Stimulated activated CD4-positive, alpha-beta T cell treated with anti-CD3 and anti-CD28 coated beads, Interleukin-4, amount 100 ng/mL, for 1 hour (primary cell): ENCODE measurements at regions not wholly inside any gene's neighbourhood (a gene's known extent, or its start where the extent isn't known, plus 50 kb on each side); places are given as distances from the start of the nearest gene placed in this dataset.

Experiments
- DNase-seq: peaks from one replicate; pipeline ENCODE4 v3.0.0-alpha.2; 2020

DNA sequence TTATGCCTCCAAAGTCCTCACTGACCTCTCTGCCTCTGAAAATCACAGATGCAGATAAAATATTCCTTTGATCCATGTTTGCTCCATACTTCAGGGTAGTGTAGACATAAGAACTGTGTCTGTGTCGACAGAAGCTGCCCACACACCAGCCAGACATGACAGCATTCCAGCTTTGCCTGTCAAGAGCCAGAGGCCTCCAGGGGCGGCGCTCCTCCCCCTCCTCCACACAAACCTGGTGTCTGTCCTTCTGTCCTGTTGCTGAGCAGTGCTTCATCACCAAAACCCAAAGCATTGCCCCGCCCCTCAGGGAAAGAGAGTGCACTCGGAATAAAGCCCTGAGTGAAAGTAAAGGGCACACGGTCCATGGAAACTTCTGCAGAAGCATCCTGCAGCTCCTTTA, 379.4 kb downstream of the FBXW7 start:
- DNase-seq, result no peak

DNA sequence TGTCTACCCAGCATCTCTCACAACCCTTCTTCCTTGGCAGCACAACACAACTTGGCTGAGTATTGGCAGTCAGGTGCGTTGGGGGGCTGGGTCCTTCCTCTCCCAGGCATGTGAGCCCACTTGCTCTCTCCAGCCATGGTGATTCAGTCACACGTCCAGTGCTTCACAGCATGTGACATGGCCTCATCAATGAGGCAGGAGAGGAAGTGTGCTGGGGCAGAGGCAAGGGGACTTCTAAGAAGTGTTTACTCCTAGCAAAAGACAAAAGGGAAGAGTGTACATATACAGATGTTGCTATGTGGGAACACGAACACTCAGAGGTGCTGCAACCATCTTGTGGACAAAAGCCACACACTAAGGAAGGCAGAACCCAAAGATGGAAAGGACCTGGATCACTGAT, 380.8 kb downstream of the FBXW7 start:
- DNase-seq, result no peak

DNA sequence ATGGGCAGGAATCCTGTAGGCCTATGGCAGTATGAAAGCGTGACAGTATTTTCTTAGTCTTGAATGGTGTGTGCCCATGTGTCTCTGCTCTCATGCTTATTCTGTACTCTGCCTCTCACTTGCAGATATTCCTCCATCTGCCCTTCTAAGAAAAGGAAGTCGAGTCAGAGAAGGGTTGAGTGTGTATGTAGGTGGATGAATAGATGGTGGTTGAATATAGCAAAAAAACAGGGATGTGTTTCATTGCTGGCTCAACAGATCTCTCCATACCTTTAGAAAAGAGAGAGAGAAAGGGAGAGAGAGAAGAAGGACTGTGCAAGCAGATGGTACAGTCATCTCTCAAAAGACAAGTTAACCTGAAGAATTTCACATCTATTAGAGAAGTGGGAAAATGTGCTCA, 381.5 kb downstream of the FBXW7 start:
- DNase-seq, result no peak

DNA sequence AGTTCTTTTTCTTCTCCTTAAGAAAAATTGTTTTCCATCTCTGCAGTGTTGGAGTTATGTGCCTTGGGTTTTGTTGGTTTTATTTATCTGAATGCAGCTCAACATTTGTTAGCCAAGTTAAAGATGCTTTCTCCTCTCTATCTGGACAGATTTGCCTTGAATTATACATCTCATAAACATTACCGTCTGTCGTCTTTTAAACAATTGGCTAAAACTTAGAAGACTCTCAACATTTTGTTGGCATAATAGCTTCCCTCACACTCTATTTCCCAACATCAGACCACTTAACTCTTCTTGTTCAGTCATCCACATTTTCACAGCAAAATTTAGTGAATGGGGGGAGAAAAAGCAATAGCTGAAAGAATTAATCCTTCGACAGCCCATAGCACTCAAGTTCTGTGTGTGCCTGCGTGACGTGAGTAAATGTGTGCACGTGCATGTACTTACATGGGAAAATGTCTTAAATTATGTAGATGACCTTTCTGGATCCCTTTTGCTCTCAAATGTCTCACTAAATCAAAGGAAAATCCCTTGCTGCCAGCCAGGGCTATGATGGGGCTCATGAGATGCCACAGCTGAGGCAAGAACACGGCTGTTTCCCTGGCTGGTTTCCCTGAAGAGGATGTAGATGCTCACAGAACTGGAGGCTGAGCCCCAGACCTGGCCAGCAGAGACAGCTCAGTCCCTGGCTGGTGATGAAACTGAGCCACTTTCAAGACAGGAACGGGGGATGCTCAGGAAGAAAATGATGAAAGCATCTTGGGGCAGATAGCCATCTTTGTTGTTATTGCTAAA, 382.2 kb downstream of the FBXW7 start:
- DNase-seq, result no peak

DNA sequence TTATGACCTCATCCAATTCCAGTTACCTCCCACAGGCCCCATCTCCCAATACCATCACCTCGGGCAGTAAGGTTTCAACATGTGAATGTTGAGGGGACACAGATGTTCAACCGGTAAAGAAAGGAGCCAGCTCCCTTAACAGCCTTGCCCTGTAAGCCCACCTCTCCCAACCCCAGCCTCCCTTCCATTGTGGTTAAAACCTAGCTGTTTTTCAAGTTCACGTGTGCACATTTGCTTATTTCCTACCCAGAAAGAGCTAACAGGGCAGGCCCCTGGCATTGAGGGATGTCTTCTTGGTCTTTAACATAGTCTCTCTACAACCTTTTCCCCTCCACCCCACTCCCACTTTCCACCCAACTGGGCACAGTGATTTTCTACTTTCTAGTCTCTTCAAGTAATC, 385.7 kb downstream of the FBXW7 start:
- no peak for DNase-seq

DNA sequence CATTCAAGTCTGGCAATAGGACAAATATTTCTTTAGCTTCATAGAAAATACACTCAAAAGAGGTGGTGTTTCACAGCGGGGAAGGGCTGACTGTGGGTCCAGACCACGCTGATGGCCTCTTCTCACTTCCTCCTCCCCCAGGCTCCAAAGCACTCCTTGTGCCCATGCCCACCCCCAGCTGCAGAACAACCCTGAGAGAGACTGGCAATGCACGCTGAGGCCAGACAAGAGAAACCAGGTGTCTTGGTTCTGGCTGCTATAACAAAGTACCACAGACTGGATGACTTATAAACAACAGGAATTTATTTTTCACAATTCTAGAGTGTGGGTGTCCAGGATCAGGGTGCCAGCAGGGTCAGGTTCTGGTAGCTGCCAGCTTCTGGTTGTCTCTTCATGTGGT, 386.1 kb downstream of the FBXW7 start:
- no peak for DNase-seq

DNA sequence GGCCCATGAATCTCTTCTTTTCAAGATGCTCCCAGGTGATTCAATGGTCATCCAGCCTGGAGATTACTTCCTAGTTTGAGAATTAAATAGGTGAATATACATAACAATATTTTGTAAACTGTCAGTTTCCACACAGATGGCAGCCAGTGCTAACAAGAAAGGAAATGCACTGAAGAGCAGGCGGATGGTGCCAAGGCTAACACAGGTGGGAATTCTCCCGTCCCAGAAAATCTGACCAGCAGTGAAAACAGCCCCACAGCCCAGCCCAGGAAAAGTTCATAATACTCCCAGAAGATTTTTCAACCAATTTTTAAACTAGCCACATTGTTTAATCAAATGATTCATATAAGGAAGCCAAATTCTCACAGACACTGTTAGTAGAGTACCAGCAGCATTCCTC, 387.2 kb upstream of the GATB start:
- DNase-seq, result no peak

DNA sequence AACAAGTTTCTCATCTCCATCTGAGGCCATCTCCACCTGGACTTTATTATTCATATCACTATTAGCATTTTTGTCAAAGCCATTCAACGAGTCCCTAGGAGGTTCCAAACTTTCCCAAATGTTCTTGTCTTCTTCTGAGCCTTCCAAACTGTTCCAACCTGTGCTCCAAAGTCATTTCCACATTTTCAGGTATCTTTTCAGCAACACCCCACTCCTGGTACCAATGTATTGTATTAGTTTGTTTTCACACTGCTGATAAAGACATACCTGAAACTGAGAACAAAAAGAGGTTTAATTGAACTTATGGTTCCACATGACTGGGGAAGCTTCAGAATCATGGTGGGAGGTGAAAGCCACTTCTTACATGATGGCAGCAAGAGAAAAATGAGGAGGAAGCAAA, 385.4 kb upstream of the GATB start:
- no peak for DNase-seq

DNA sequence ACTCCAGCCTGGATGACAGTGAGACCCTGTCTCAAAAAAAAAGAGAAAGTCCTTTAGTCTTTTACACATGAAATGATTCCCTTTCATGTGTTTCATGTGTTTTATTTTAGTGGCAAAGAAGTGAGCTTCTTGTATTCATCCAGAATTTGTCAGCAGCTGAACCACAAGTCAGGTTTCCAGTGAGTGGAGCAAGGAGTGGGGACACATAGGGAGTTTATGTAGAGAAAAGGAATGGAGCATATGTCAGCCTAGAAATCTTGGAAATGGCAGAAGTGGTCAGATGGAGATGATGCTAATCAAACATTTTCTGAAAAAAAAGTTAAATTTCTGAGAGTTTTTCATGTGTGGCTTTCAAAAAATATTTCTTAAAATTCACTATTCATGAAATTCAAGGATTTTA, 383.0 kb upstream of the GATB start:
- no peak for DNase-seq

DNA sequence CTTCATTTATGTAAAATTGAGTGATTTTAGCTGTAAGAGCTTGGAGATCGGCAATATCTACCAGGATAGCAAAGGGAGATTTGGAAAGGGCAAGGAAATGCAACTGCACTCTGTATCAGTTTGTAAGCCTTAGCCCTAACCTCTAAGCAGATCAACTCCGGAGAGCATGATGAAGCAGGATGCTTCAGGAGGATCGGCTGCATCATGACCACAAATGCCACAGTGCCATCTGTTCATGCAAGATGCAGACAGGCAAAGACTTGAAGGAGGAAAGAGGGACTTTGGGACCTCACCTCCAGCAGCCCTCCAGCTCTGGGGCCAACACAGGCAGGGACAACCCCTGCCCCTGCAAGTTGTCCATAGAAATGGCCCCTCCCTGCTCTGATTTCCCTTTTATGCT, 377.6 kb upstream of the GATB start:
- no peak for DNase-seq

DNA sequence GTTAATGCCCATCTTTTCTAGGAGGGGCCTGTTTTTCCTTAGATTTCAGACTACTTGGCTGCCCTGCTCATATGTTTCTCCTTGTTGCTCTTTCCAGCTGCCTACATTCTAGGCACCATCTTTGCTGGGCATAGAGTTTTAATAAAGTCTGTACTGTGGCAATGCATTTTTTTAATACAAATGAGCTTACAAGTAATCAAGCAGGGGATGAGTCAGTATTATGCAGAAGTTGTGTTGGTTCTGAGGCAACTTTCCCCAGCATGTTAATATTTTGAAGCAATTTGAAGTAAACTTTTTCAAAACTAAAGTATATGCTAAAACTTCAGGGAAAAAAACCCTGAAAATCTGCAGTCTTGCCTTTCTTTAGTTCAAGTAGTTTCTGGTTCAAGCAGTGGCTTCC, 372.0 kb upstream of the GATB start:
- no peak for DNase-seq

DNA sequence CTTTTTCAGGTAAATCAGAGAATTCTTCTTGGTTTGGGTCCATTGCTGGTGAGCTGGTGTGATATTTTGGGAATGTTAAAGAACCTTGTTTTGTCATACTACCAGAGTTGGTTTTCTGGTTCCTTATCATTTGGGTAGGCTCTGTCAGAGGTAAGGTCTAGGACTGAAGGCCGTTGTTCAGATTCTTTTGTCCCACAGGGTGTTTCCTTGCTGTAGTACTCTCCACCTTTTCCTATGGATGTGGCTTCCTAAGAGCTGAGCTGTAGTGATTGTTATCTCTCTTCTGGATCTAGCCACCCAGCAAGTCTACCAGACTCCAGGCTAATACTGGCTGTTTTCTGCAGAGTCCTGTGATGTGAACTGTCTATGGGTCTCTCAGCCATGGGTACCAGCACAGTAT, 367.5 kb upstream of the GATB start:
- no peak for DNase-seq

DNA sequence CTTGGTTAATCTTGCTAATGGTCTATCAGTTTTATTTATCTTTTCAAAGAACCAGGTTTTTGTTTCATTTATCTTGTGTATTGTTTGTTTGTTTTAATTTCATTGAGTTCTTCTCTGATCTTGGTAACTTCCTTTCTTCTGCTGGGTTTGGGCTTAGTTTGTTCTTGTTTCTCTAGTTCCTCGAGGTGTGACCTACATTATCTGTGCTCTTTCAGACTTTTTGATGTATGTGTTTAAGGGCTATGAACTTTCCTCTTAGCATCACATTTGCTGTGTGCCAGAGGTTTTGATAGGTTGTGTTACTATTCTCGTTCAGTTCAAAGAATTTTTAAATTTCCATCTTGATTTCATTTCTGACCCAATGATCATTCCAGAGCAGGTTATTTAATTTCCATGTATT, 365.4 kb upstream of the GATB start:
- DNase-seq, result no peak

DNA sequence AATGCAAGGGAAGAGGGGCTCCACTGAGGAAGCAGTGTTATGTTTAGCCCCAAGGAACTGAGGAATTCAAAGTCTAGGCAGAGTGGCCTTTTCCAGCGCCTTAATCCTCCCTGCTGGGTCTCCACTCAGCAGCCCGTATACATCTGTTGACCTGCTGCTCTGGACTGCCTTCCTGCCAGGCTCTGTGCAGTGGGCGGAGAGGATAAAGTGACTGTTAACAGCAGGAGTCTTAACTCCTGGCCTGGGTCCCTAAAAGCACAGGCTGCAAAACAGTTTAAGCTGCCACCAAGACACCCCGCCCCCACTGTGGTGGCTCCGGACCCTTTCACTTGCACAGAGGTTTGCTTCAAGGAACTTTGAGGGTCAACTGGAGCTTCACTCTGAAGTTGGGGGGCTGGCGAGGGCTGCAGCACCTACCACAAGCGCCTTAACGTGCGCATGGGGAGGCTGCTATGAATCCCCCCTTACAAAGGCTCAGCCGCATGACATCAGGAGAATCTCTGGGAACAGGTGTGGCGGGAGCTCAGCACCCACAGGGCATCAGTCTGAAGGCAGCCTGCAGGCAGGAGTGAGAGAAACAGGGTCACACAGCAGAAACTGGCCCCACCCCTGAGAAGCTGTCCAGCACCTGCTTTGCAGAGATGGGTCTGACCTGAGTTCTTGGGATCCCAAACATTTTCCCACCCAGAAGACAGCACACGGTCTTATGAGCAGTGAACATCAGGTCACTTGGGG, 358.2 kb upstream of the GATB start:
- no peak for DNase-seq

DNA sequence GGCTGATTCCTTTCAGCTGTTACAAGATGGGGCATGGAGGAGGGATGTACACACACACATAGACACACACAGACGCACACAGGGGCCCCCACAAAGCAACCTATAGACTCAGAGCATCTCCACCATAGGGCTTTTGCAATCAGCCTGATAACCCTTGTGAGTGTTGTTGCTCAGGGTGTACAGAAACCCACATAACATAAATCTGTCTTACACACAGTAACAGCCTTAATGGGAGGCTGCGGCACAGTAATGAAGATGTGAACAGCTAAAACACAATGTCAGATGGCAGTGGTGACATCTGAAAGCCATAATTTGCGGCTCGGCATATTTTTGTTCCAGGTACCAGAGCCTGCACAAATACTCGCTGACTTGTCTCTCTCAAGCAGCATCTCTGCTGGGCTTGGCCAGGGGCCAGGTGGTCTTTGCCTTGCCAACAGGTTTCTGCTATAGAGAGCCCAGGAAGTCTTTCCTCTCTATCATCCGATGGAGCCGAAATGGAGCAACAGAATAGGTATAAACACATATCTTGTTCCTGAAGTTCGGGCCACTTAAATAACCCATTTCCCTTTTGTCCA, 357.2 kb upstream of the GATB start:
- no peak for DNase-seq

DNA sequence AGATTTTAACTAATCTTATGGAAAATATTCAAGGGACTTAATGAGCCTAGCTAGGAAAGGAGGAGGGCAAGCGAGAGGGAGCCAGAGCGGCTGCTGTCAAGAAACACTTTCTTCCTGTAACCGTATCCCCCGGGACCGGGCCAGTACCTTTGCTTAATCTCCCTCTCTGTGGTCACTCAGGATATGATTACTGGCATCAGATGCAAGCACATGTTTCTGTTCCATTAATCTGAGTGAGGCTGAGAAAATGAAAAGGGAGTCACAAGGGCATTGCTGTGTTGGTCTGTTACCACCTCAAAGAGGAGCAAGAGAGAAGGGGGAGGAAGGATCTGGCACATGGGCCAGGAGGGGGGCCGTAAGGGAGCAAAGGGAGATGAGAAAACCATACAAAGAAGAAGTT, 356.7 kb upstream of the GATB start:
- DNase-seq, result no peak

DNA sequence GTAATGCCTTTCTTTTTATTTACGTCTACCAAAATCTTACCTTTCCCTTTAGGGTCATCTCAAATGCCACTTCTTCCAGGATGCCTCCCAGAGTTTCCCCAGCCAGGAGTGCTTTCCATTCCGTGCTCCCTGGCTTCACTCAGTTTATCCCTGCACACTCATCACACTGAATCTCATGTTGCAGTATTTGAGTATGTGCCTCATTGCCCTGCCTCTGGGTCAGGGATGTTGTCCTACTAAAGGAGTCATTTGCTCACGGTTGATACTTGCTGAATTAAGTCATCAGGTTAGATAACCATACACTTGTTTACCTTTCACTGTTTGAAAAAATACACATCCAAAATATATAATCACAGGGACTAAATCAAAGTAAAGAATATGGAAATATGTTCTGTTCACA, 356.2 kb upstream of the GATB start:
- DNase-seq, result no peak

DNA sequence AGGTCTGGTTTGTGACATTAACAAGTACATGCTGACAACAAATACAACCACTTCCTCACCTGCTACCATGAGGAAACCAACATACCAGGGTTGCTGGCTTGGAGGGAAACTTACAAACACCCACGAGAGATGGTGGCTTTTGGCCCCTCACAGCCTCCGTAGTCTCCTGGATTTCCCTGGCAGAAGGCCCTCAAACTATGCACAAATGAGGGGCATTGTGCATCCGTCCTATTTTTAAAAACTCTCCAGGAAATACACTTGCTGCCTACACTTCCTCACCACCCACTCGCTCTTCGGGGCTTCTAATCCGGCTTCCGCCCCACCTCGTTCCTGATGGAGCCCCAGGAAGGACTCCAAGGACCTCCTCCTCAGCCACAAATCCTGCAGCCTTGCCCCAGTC, 355.0 kb upstream of the GATB start:
- peak; percentile 45 for DNase-seq

DNA sequence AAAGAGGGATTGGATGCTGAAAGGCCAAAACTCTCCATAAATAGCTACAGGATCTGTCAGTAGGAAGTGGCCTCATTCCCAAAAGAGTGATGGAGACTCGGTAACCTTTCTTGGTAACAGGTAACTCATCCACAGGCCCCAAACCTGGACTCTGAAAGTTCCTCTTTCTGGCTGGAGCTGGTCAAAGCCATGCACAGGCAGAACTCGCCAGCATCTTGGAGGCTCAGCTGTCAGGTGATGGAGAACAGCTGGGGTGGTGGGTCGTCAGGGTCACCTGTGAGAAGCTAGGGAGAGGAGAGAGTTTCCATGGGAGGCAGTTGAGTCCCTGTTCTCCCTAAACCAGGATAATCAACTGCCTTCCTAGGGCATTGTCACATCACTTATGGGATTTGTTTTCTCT, 354.3 kb upstream of the GATB start:
- no peak for DNase-seq

DNA sequence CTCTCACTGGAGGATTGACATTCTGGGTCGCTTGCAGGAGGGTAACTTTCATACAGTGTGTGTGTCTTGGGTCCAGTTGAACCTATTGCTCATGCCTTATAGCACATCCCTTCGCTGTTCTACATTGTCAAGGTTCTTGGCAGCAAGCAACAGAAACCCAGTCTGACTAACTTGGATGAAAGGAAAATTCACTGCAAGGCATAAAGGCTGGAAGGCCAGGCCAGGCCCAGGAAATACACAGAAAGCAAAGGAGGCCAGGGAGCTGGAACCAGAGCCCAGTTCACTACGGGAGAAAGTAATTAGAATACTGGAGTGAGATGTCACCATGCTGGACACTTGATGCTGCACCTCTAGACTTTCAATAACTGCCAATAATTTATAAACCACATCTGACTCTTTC, 353.8 kb upstream of the GATB start:
- DNase-seq, result no peak

DNA sequence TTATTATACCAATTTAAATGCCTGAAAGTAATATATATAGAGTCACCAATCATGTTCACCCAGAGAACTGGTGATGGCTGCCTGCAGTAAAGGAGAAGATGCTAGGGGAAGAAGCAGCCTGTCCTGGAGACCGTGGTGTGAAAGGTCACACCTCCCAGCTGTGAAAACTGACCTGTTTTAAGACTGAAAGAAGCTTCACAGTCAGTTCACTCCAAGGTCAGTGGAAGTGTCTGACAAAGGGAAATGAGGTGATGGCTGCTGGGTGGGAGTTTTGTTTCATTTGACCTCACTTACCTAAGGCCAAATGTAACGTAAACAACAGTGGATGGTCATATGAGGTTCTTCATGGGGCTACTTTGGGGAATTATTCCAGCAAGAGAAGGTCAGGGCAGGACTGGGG, 352.1 kb upstream of the GATB start:
- DNase-seq, result no peak

DNA sequence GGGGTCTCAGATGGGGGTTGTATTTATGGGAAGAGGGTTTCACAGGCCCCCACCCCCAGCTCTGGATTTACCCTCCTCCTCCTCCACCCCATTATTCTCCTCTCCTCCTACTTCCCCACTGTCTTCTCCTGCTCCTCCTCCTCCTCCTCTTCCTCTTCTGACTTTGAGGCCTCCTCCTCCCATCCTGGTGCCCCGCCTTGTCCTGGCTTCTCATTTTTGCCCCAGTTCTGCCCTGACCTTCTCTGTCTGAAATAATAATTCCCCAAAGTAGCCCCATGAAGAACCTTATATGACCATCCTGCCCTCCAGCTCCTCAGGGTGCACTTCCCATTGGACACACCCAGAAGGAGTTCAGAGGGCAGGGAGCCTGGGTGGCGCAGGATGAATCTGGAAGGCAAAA, 351.4 kb upstream of the GATB start:
- no peak for DNase-seq

DNA sequence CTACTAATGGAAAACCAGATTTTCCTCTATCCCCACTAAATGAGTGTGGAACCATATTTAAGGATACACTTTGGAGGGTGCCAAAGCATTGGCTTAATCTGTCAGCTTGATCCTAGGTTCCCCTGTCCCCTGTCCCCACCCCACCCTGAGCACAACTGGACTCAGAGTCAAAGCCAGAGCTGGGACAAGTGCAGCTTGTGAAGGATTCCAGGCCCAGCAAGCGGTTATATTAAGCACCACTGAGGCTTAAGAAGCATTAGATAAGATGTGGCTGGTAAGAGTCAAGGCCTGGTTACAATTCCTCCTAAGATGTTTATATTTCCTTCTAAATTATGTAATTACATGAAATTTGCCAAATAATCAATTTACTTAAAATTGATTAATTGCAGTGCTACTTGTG, 350.0 kb upstream of the GATB start:
- DNase-seq, result no peak
